WI38 (cell line): ENCODE measurements at regions not wholly inside any gene's neighbourhood (a gene's known extent, or its start where the extent isn't known, plus 50 kb on each side); places are given as distances from the start of the nearest gene placed in this dataset.

ENCODE experiments used
- H3K4me3 ChIP-seq: 2 replicates; pipeline ENCODE4 v1.5.1; 2011; ENCODE audit warnings: low read depth, mild to moderate bottlenecking, control low read depth, low read length
- CTCF ChIP-seq: IDR thresholded peaks from 2 replicates; pipeline ENCODE4 v1.5.1; 2012; ENCODE audit warnings: low read depth, mild to moderate bottlenecking, control low read depth, low read length

GRCh38 chr15:54854667-54855066 is 342.1 kb downstream of the RSL24D1 start:
- no peak for TF ChIP-seq CTCF
- no peak overlapping the region for H3K4me3 ChIP-seq

- TF ChIP-seq CTCF: no peak
- H3K4me3 ChIP-seq: no peak overlapping the region
Measured at GRCh38 chr15:54850101-54850500, 346.6 kb downstream of the RSL24D1 start.

GRCh38 chr15:54843006-54843405 is 353.7 kb downstream of the RSL24D1 start:
- TF ChIP-seq CTCF: no peak
- H3K4me3 ChIP-seq: no peak overlapping the region

GRCh38 chr15:54841701-54842305 is 354.9 kb downstream of the RSL24D1 start:
- H3K4me3 ChIP-seq: no peak overlapping the region
- no peak for TF ChIP-seq CTCF

DNA sequence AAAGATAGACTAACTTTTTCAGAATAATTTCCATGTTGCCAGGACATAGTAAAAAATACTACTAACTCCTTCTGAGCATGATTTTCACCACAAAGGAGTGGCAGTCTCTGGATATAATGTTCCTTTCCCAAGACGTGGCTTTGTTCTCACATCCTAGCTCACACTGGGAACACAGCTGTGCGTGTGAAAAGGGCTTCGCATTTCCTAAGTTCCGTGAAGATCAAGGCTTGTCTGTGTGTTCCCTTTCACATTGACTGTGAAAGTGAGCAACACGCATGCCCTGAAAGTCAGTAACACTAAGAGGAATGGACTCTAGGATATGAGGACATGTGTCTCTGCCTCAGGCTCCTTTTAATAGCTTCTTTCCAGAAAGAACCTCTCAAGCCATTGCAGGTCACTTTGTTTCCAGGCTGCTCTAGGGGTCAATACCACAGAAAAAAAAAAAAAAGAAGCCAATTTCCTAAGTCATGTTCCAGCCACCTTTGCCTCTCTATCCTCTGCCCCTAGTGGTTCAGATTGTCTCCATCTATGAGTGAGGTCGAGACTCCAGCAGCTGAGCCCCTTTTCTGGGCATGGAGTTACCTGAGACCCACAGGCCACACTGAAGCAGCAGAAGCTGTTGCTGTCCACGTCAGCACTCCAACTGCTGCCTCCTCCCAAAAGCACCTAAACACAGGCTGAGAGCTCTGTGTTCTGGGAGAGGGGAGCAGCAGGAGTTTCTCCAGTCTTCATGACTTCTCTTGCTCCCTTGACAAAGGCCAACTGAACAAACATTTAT is 355.9 kb downstream of the RSL24D1 start:
- no peak for TF ChIP-seq CTCF
- H3K4me3 ChIP-seq: no peak overlapping the region

GRCh38 chr15:54839379-54839778 is 357.4 kb downstream of the RSL24D1 start:
- H3K4me3 ChIP-seq: no peak overlapping the region
- TF ChIP-seq CTCF: no peak

- no peak overlapping the region for H3K4me3 ChIP-seq
- no peak for TF ChIP-seq CTCF
Measured at GRCh38 chr15:54836052-54836795, 360.5 kb downstream of the RSL24D1 start.
